HCT116 (cell line): ENCODE measurements at regions not wholly inside any gene's neighbourhood (a gene's known extent, or its start where the extent isn't known, plus 50 kb on each side); places are given as distances from the start of the nearest gene placed in this dataset.

Experiments
- ATAC-seq: fragments of 200-7000 bp; cut with Tn5 transposase; 2 replicates; pipeline ENCODE4 v1.9.1; 2020; ENCODE audit warnings: mild to moderate bottlenecking, moderate library complexity
- BruUV-seq: library from RNA; stranded (reverse); fragments of 400-500 nt; replicated peaks from 2 replicates; lab custom pipeline; 2021; lab: Mats Ljungman, UMichigan
- CTCF ChIA-PET: fragments of 300-600 bp; sonication (Branson Sonifier 250); formaldehyde crosslinking; loops from one replicate; lab custom pipeline; 2021; ENCODE audit warnings: antibody characterized with exemption; lab: Charles Lee
- POLR2A ChIA-PET: fragments of 300-600, 350-600 bp; sonication (Branson Sonifier 250); formaldehyde crosslinking; loops from one replicate; lab custom pipeline; 2021; ENCODE audit warnings: antibody characterized with exemption; lab: Charles Lee
- RAD21 ChIA-PET, 2 experiments: fragments of 300-600 bp; sonication (Branson Sonifier 250); formaldehyde crosslinking; loops; one replicate each; lab custom pipeline; 2023; ENCODE audit warnings: low total read pairs in 2 of 2; ENCODE audit not compliant: uncharacterized antibody in 2 of 2, unreplicated experiment in 2 of 2, low non-redundant PET in 1 of 2; lab: Charles Lee
- DNase-seq: peaks from one replicate; pipeline ENCODE4 v3.0.0-alpha.2; 2010; ENCODE audit warnings: low read depth, low spot score
- H2AFZ ChIP-seq: fragments of 200-600 bp; shearing (Covaris generic), sonication (generic); 2 replicates; pipeline ENCODE4 v1.6.1; 2017; ENCODE audit warnings: low read depth, mixed run types, mixed read lengths, antibody characterized with exemption, low read length; ENCODE audit not compliant: poor library complexity, severe bottlenecking
- H3K27ac ChIP-seq: 2 replicates; pipeline ENCODE4 v1.5.1; 2012; ENCODE audit warnings: low read depth, low read length
- H3K27me3 ChIP-seq: fragments of 200-600 bp; sonication (generic); 2 replicates; pipeline ENCODE4 v1.6.1; 2016; ENCODE audit warnings: mixed run types, low read length, mixed read lengths; ENCODE audit not compliant: insufficient read depth
- H3K36me3 ChIP-seq, 2 experiments: fragments of 200-500 bp in 1 of 2; fragments of 200-600 bp in 1 of 2; sonication (Bioruptor generic) in 1 of 2; sonication (generic) in 1 of 2; 2 replicates each; pipeline versions ENCODE4 v1.5.1 to v1.6.1; 2014 to 2016; ENCODE audit warnings: low read length in 2 of 2, inconsistent platforms in 1 of 2, mixed read lengths in 1 of 2, mixed run types in 1 of 2; ENCODE audit not compliant: insufficient read depth in 2 of 2, control insufficient read depth in 1 of 2
- H3K4me1 ChIP-seq, 2 experiments: fragments of 200-600 bp in 1 of 2; sonication (generic) in 1 of 2; 2 replicates each; pipeline versions ENCODE4 v1.5.1 to v1.6.1; 2012 to 2017; ENCODE audit warnings: low read length in 2 of 2, inconsistent platforms in 1 of 2, mild to moderate bottlenecking in 1 of 2, mixed read lengths in 1 of 2, mixed run types in 1 of 2, moderate library complexity in 1 of 2; ENCODE audit not compliant: insufficient read depth in 2 of 2, control insufficient read depth in 1 of 2
- H3K4me2 ChIP-seq: fragments of 200-600 bp; sonication (generic); 2 replicates; pipeline ENCODE4 v1.6.1; 2017; ENCODE audit warnings: mixed run types, low read length, mixed read lengths
- H3K4me3 ChIP-seq, 2 experiments: fragments of 200-600 bp in 1 of 2; sonication (generic) in 1 of 2; replicated peaks in 1 of 2; 2 replicates each; pipeline ENCODE4 v1.5.1; 2011 to 2016; ENCODE audit warnings: low read length in 2 of 2, control low read depth in 1 of 2, low read depth in 1 of 2, mild to moderate bottlenecking in 1 of 2, mixed read lengths in 1 of 2, mixed run types in 1 of 2
- H3K79me2 ChIP-seq: fragments of 200-600 bp; sonication (generic); 2 replicates; pipeline ENCODE4 v1.6.1; 2017; ENCODE audit warnings: mild to moderate bottlenecking, mixed run types, low read length, moderate library complexity, mixed read lengths; ENCODE audit not compliant: insufficient read depth
- H3K9ac ChIP-seq: fragments of 200-600 bp; sonication (generic); 2 replicates; pipeline ENCODE4 v1.6.1; 2016; ENCODE audit warnings: low read length, mixed read lengths
- H3K9me2 ChIP-seq: fragments of 200-600 bp; sonication (generic), shearing (Covaris generic); 2 replicates; pipeline ENCODE4 v1.6.1; 2017; ENCODE audit warnings: mixed run types, mild to moderate bottlenecking, moderate library complexity; ENCODE audit not compliant: insufficient read depth
- H3K9me3 ChIP-seq, 2 experiments: fragments of 200-500 bp in 1 of 2; fragments of 200-600 bp in 1 of 2; sonication (Bioruptor generic) in 1 of 2; sonication (generic) in 1 of 2; 2 replicates each; pipeline ENCODE4 v1.6.1; 2014 to 2017; ENCODE audit warnings: low read length in 2 of 2, mixed read lengths in 2 of 2, inconsistent platforms in 1 of 2, low read depth in 1 of 2, mild to moderate bottlenecking in 1 of 2, mixed run types in 1 of 2, moderate library complexity in 1 of 2; ENCODE audit not compliant: control insufficient read depth in 1 of 2, insufficient read depth in 1 of 2
- H4K20me1 ChIP-seq: fragments of 200-600 bp; sonication (generic), shearing (Covaris generic); 2 replicates; pipeline ENCODE4 v1.6.1; 2017; ENCODE audit warnings: mixed run types, mild to moderate bottlenecking, moderate library complexity; ENCODE audit not compliant: insufficient read depth
- CBX3 ChIP-seq: IDR thresholded peaks from 2 replicates; pipeline ENCODE4 v1.6.1; 2012; ENCODE audit warnings: low read depth
- EGR1 ChIP-seq: IDR thresholded peaks from 2 replicates; pipeline ENCODE4 v1.6.1; 2012; ENCODE audit warnings: low read depth
- ELF1 ChIP-seq: IDR thresholded peaks from 2 replicates; pipeline ENCODE4 v1.6.1; 2012; ENCODE audit warnings: low read depth, borderline replicate concordance
- FOSL1 ChIP-seq: IDR thresholded peaks from 2 replicates; pipeline ENCODE4 v1.6.1; 2012; ENCODE audit warnings: low read depth
- JUND ChIP-seq: IDR thresholded peaks from 2 replicates; pipeline ENCODE4 v1.6.1; 2012
- POLR2AphosphoS5 ChIP-seq: IDR thresholded peaks from 2 replicates; pipeline ENCODE4 v1.6.1; 2011; ENCODE audit warnings: mild to moderate bottlenecking, low read depth, low read length, moderate library complexity
- RAD21 ChIP-seq: IDR thresholded peaks from 2 replicates; pipeline ENCODE4 v1.6.1; 2012; ENCODE audit warnings: low read depth, mild to moderate bottlenecking
- REST ChIP-seq: IDR thresholded peaks from 2 replicates; pipeline ENCODE4 v1.6.1; 2012; ENCODE audit warnings: low read depth
- SIN3A ChIP-seq: IDR thresholded peaks from 2 replicates; pipeline ENCODE4 v1.6.1; 2012; ENCODE audit warnings: low read depth
- SP1 ChIP-seq: IDR thresholded peaks from 2 replicates; pipeline ENCODE4 v1.6.1; 2012; ENCODE audit warnings: low read depth
- ZNF274 ChIP-seq: fragments of 200-500 bp; sonication (Bioruptor generic); IDR thresholded peaks from 2 replicates; pipeline ENCODE4 v1.6.1; 2014; ENCODE audit warnings: mild to moderate bottlenecking, low read depth, low read length, inconsistent platforms
- intact Hi-C: fragments of 100-400 bp; cut with micrococcal nuclease; formaldehyde crosslinking; loops from 2 replicates; pipeline ENCODE4 v1.10.0; 2022
- TF ChIP-seq, protein P1 (sequence below): IDR thresholded peaks from 2 replicates; pipeline ENCODE4 v1.6.1; 2011; ENCODE audit warnings: mild to moderate bottlenecking, low read length, moderate library complexity; ENCODE audit not compliant: insufficient replicate concordance; ENCODE audit errors: extremely low read depth
- TF ChIP-seq, protein P2 (sequence below): IDR thresholded peaks from 2 replicates; pipeline ENCODE4 v1.6.1; 2012
- TF ChIP-seq, protein P3 (sequence below), 3 experiments: fragments of 200-600 bp in 1 of 3; sonication (generic) in 1 of 3; IDR thresholded peaks in 2 of 3; conservative IDR thresholded peaks in 1 of 3; 2 replicates each; pipeline ENCODE4 v1.5.1; 2012 to 2017; ENCODE audit warnings: low read depth in 2 of 3, low read length in 2 of 3, antibody characterized with exemption in 1 of 3, borderline replicate concordance in 1 of 3, control low read depth in 1 of 3, mild to moderate bottlenecking in 1 of 3, mixed read lengths in 1 of 3, mixed run types in 1 of 3, moderate library complexity in 1 of 3; ENCODE audit not compliant: insufficient read depth in 1 of 3
- TF ChIP-seq, protein P4 (sequence below): IDR thresholded peaks from 2 replicates; pipeline ENCODE4 v1.6.1; 2012

DNA sequence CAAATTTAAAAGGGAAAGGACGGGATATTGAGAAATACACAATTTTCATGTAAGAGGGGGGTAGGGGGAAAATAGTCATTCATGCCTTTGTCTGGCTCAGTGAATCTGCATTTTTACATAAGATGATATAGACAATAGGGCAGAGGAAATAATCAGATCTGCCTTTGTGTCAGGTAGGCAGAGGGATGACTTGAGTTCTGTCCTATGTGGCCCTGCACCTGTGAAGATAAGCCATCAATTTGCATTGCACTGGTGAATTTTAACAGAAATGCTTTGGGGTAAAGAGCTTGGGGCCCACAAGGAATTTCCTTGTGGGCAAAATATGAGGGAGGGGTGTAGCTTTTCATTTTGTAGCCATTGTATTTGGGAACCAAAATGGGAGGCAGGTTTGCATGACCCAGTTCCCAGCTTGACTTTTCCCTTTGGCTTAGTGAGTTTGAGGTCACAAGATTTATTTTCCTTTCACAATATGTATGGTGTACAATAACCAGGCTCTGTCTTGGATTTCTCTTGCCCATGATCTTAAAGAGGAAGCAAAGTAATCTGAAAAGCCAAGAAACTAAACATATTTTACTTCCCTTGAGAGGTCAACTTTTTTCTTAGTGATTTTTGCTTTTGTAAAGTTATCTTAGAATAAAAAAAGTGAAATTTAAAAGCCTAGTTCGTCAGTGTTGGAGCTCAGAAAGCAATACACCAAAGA is 77.7 kb upstream of the SORL1 start (continued):
- no peak for TF ChIP-seq REST

DNA sequence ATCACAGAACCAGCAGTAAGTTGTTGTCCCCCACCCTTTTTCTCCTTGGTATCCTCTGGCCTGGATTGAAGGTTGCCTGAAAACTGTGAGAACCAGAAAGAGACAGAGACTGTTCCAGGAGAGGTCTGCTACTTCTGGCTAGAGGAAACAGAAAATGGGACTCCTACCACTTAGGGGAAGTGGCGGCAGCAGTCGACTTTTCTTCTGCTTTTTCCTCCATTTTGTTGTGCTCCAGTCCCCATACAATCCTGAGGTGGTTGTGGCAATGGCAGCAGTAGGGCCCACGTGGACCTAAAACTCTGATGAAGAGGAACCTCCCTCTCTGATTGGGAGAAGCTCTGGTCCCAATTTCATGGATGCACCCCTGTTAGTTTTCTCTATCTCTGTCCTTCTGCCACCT is 76.0 kb upstream of the SORL1 start:
- intact Hi-C loops, result no loop called here
- POLR2A ChIA-PET, result no interaction called here
- no peaks in the 10 kb centered on the region for H3K27me3 ChIP-seq
- TF ChIP-seq, protein P1, sequence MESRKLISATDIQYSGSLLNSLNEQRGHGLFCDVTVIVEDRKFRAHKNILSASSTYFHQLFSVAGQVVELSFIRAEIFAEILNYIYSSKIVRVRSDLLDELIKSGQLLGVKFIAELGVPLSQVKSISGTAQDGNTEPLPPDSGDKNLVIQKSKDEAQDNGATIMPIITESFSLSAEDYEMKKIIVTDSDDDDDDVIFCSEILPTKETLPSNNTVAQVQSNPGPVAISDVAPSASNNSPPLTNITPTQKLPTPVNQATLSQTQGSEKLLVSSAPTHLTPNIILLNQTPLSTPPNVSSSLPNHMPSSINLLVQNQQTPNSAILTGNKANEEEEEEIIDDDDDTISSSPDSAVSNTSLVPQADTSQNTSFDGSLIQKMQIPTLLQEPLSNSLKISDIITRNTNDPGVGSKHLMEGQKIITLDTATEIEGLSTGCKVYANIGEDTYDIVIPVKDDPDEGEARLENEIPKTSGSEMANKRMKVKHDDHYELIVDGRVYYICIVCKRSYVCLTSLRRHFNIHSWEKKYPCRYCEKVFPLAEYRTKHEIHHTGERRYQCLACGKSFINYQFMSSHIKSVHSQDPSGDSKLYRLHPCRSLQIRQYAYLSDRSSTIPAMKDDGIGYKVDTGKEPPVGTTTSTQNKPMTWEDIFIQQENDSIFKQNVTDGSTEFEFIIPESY, result no peak
- no peak for TF ChIP-seq POLR2AphosphoS5
- no peak for TF ChIP-seq FOSL1
- no peak for TF ChIP-seq SIN3A
- TF ChIP-seq, protein P2, sequence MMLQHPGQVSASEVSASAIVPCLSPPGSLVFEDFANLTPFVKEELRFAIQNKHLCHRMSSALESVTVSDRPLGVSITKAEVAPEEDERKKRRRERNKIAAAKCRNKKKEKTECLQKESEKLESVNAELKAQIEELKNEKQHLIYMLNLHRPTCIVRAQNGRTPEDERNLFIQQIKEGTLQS, result no peak
- TF ChIP-seq, protein P3, sequence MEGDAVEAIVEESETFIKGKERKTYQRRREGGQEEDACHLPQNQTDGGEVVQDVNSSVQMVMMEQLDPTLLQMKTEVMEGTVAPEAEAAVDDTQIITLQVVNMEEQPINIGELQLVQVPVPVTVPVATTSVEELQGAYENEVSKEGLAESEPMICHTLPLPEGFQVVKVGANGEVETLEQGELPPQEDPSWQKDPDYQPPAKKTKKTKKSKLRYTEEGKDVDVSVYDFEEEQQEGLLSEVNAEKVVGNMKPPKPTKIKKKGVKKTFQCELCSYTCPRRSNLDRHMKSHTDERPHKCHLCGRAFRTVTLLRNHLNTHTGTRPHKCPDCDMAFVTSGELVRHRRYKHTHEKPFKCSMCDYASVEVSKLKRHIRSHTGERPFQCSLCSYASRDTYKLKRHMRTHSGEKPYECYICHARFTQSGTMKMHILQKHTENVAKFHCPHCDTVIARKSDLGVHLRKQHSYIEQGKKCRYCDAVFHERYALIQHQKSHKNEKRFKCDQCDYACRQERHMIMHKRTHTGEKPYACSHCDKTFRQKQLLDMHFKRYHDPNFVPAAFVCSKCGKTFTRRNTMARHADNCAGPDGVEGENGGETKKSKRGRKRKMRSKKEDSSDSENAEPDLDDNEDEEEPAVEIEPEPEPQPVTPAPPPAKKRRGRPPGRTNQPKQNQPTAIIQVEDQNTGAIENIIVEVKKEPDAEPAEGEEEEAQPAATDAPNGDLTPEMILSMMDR (IDR thresholded peaks at IDR 0.05 in 2 of 3, conservative IDR thresholded peaks at IDR 0.05 in 1 of 3; ENCODE audit: borderline replicate concordance in 1 of 3, insufficient read depth in 1 of 3, low read depth in 2 of 3, low read length in 2 of 3), result no peak
- TF ChIP-seq ZNF274, result no peak
- TF ChIP-seq, protein P4, sequence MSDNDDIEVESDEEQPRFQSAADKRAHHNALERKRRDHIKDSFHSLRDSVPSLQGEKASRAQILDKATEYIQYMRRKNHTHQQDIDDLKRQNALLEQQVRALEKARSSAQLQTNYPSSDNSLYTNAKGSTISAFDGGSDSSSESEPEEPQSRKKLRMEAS, result no peak
- TF ChIP-seq RAD21, result no peak
- TF ChIP-seq ELF1, result no peak
- TF ChIP-seq CBX3, result no peak
- TF ChIP-seq EGR1, result no peak
- no peak for TF ChIP-seq SP1
- TF ChIP-seq JUND, result no peak

More for the DNA sequence above, 76.0 kb upstream of the SORL1 start:
- no TSS peak for BruUV-seq
- no peak overlapping the region for H3K4me2 ChIP-seq
- H3K9ac ChIP-seq, result no peak overlapping the region
- RAD21 ChIA-PET, result no interaction called here
- no peaks in the 10 kb centered on the region for H3K4me1 ChIP-seq
- CTCF ChIA-PET, result no interaction called here
- H3K4me3 ChIP-seq, result no peak overlapping the region
- H4K20me1 ChIP-seq, result no peaks in the 10 kb centered on the region
- no peaks in the 10 kb centered on the region for H3K36me3 ChIP-seq
- no peaks in the 10 kb centered on the region for H3K9me3 ChIP-seq
- no peaks in the 10 kb centered on the region for H3K9me2 ChIP-seq
- ATAC-seq, result no peak
- H3K27ac ChIP-seq, result no peak overlapping the region
- no peak overlapping the region for H2AFZ ChIP-seq
- DNase-seq, result no peak
- H3K79me2 ChIP-seq, result no peaks in the 10 kb centered on the region
